Mesendoderm (in vitro differentiated cells): ENCODE measurements at regions not wholly inside any gene's neighbourhood (a gene's known extent, or its start where the extent isn't known, plus 50 kb on each side); places are given as distances from the start of the nearest gene placed in this dataset.

Source experiments
- DNase-seq: peaks from one replicate; pipeline ENCODE4 v3.0.0; 2013
- H2AK5ac ChIP-seq: 2 replicates; pipeline ENCODE4 v1.6.1; 2013; ENCODE audit warnings: low read length, inconsistent platforms
- H2BK120ac ChIP-seq: 2 replicates; pipeline ENCODE4 v1.6.1; 2013; ENCODE audit warnings: low read depth, mild to moderate bottlenecking, low read length, moderate library complexity, mixed read lengths
- H2BK15ac ChIP-seq: replicated peaks from 2 replicates; pipeline ENCODE4 v1.6.1; 2013; ENCODE audit warnings: low read depth, mild to moderate bottlenecking, moderate library complexity
- H2BK5ac ChIP-seq: 2 replicates; pipeline ENCODE4 v1.6.1; 2013; ENCODE audit warnings: low read length, inconsistent platforms
- H3K18ac ChIP-seq: 2 replicates; pipeline ENCODE4 v1.6.1; 2013; ENCODE audit warnings: mild to moderate bottlenecking, low read length, mixed read lengths
- H3K23ac ChIP-seq: one replicate; pipeline ENCODE4 v1.6.1; 2013; ENCODE audit warnings: low read length
- H3K27ac ChIP-seq: 2 replicates; pipeline ENCODE4 v1.5.1; 2013; ENCODE audit warnings: low read depth, mild to moderate bottlenecking, inconsistent platforms, low read length, moderate library complexity
- H3K27me3 ChIP-seq: 2 replicates; pipeline ENCODE4 v1.6.1; 2013; ENCODE audit warnings: low read length, control low read depth, mild to moderate bottlenecking, inconsistent platforms; ENCODE audit not compliant: insufficient read depth, poor library complexity
- H3K36me3 ChIP-seq: 2 replicates; pipeline ENCODE4 v1.6.1; 2013; ENCODE audit warnings: low read length, inconsistent platforms; ENCODE audit not compliant: control insufficient read depth, insufficient read depth
- H3K4ac ChIP-seq: one replicate; pipeline ENCODE4 v1.6.1; 2013; ENCODE audit warnings: low read depth, mild to moderate bottlenecking, low read length, moderate library complexity
- H3K4me1 ChIP-seq: 2 replicates; pipeline ENCODE4 v1.6.1; 2013; ENCODE audit warnings: low read depth, low read length, inconsistent platforms; ENCODE audit not compliant: control insufficient read depth
- H3K4me2 ChIP-seq: 2 replicates; pipeline ENCODE4 v1.6.1; 2013; ENCODE audit warnings: low read length
- H3K4me3 ChIP-seq: 2 replicates; pipeline ENCODE4 v1.5.1; 2013; ENCODE audit warnings: mild to moderate bottlenecking, low read length
- H3K56ac ChIP-seq: one replicate; pipeline ENCODE4 v1.6.1; 2013; ENCODE audit warnings: low read length
- H3K79me1 ChIP-seq: 2 replicates; pipeline ENCODE4 v1.6.1; 2013; ENCODE audit warnings: low read length, inconsistent platforms
- H3K79me2 ChIP-seq: 2 replicates; pipeline ENCODE4 v1.6.1; 2013; ENCODE audit warnings: mild to moderate bottlenecking, low read length; ENCODE audit not compliant: control insufficient read depth, insufficient read depth
- H3K9ac ChIP-seq: 2 replicates; pipeline ENCODE4 v1.6.1; 2013; ENCODE audit warnings: low read length, inconsistent platforms
- H4K5ac ChIP-seq: one replicate; pipeline ENCODE4 v1.6.1; 2013; ENCODE audit warnings: low read length
- H4K8ac ChIP-seq: one replicate; pipeline ENCODE4 v1.6.1; 2013; ENCODE audit warnings: low read depth, mild to moderate bottlenecking, control low read depth, low read length, moderate library complexity
- WGBS: extraction: QIAGEN DNeasy Blood & Tissue Kit; methylation state at CpG from one replicate; pipeline ENCODE4 v1.1.7; 2013; ENCODE audit warnings: low lambda C conversion rate, missing lambda C conversion rate; ENCODE audit not compliant: insufficient coverage; ENCODE audit errors: extremely low coverage; 5-methylcytosine and 5-hydroxymethylcytosine counted together

GRCh38 chr5:174798551-174798951 lies 74.2 kb downstream of the MSX2 start:
- Histone ChIP-seq H3K36me3 (no peaks in the 10 kb centered on the region), H2BK120ac (no peak overlapping the region), H3K79me2 (no peaks in the 10 kb centered on the region), H3K23ac (no peak overlapping the region), H3K18ac (no peak overlapping the region), H2BK5ac (no peak overlapping the region), H3K4me1 (peaks cover 5% of the 10 kb centered on the region), H4K8ac (no peak overlapping the region), H3K56ac (no peak overlapping the region), H3K4me2 (no peak overlapping the region), H3K9ac (no peak overlapping the region), H3K27ac (no peak overlapping the region), H2BK15ac (no peak overlapping the region), H3K79me1 (no peaks in the 10 kb centered on the region), H2AK5ac (no peak overlapping the region), H3K27me3 (no peaks in the 10 kb centered on the region), H3K4ac (no peak overlapping the region), H4K5ac (no peak overlapping the region), H3K4me3 (no peak overlapping the region)
- DNase-seq = no peak
- no CpG with 5 or more reads among the region's 7 CpGs for WGBS

DNA sequence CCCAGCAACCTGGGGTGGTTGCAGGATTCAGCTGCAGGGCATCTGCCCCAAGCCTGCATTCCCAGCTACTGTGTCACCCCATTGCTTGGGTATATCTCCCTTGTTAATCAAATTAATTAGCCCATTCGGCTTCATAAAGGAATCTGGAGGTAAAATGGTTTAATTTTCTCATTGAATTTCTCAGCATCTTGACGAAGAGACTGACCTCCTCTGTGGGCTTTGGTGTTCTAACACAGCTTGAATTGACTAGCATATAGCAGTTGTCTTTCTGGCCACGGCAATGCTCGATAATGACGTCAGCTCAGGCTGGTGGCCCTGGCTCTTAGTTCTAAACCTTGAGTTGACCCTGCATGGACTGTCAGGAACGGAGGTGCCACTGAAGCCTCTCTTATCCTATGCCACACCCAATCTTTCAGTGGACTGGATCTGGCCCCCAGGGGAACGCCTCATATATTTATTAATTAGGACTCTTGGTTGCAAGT lies 72.4 kb downstream of the MSX2 start:
- Histone ChIP-seq H3K27me3 (no peaks in the 10 kb centered on the region), H3K79me2 (no peaks in the 10 kb centered on the region), H3K27ac (no peak overlapping the region), H3K4me1 (peaks cover 5% of the 10 kb centered on the region), H3K36me3 (no peaks in the 10 kb centered on the region), H3K4me2 (no peak overlapping the region), H3K56ac (no peak overlapping the region), H2BK120ac (no peak overlapping the region), H3K4ac (no peak overlapping the region), H2BK5ac (no peak overlapping the region), H2BK15ac (no peak overlapping the region), H3K4me3 (no peak overlapping the region), H3K18ac (no peak overlapping the region), H4K8ac (no peak overlapping the region), H3K79me1 (no peaks in the 10 kb centered on the region), H4K5ac (no peak overlapping the region), H2AK5ac (no peak overlapping the region), H3K23ac (no peak overlapping the region), H3K9ac (no peak overlapping the region)
- DNase-seq = no peak
- no CpG with 5 or more reads among the region's 7 CpGs for WGBS

GRCh38 chr5:174794931-174795672 lies 70.7 kb downstream of the MSX2 start:
- Histone ChIP-seq H2BK5ac (no peak overlapping the region), H4K5ac (no peak overlapping the region), H2BK15ac (no peak overlapping the region), H3K9ac (no peak overlapping the region), H3K4ac (no peak overlapping the region), H3K23ac (no peak overlapping the region), H3K4me3 (no peak overlapping the region), H2BK120ac (no peak overlapping the region), H3K36me3 (no peaks in the 10 kb centered on the region), H3K4me1 (peaks cover 5% of the 10 kb centered on the region), H3K79me1 (no peaks in the 10 kb centered on the region), H3K79me2 (no peaks in the 10 kb centered on the region), H4K8ac (no peak overlapping the region), H3K4me2 (no peak overlapping the region), H3K18ac (peak overlapping the region; percentile 31), H3K27me3 (no peaks in the 10 kb centered on the region), H2AK5ac (no peak overlapping the region), H3K27ac (no peak overlapping the region), H3K56ac (peak overlapping the region; percentile 54)
- no CpG with 5 or more reads among the region's 11 CpGs for WGBS
- peak; percentile 83 for DNase-seq

- Histone ChIP-seq H2BK15ac (no peak overlapping the region), H3K79me2 (no peaks in the 10 kb centered on the region), H2BK5ac (no peak overlapping the region), H2BK120ac (no peak overlapping the region), H3K4me2 (peak overlapping the region; percentile 21), H3K4ac (no peak overlapping the region), H4K5ac (no peak overlapping the region), H3K27ac (no peak overlapping the region), H3K18ac (no peak overlapping the region), H2AK5ac (no peak overlapping the region), H3K23ac (no peak overlapping the region), H3K56ac (peak overlapping the region; percentile 57), H3K4me3 (no peak overlapping the region), H3K4me1 (peaks cover 5% of the 10 kb centered on the region), H4K8ac (no peak overlapping the region), H3K27me3 (no peaks in the 10 kb centered on the region), H3K36me3 (no peaks in the 10 kb centered on the region), H3K79me1 (no peaks in the 10 kb centered on the region), H3K9ac (no peak overlapping the region)
- no CpG with 5 or more reads among the region's 31 CpGs for WGBS
- peak; percentile 85 for DNase-seq
Measured at GRCh38 chr5:174793684-174794328, 69.4 kb downstream of the MSX2 start.

GRCh38 chr5:174793076-174793475 lies 68.7 kb downstream of the MSX2 start:
- Histone ChIP-seq H4K8ac (no peak overlapping the region), H2BK15ac (no peak overlapping the region), H3K4me3 (no peak overlapping the region), H3K79me2 (no peaks in the 10 kb centered on the region), H3K23ac (no peak overlapping the region), H3K27ac (no peak overlapping the region), H2BK120ac (no peak overlapping the region), H2AK5ac (no peak overlapping the region), H2BK5ac (no peak overlapping the region), H3K79me1 (no peaks in the 10 kb centered on the region), H3K27me3 (no peaks in the 10 kb centered on the region), H3K4me1 (peaks cover 5% of the 10 kb centered on the region), H3K18ac (no peak overlapping the region), H4K5ac (no peak overlapping the region), H3K9ac (no peak overlapping the region), H3K4ac (no peak overlapping the region), H3K4me2 (no peak overlapping the region), H3K36me3 (no peaks in the 10 kb centered on the region), H3K56ac (peak overlapping the region; percentile 54)
- no CpG with 5 or more reads among the region's 6 CpGs for whole genome bisulfite sequencing
- no peak for DNase-seq
